Endothelial cell of umbilical vein (primary cell): ENCODE measurements at regions not wholly inside any gene's neighbourhood (a gene's known extent, or its start where the extent isn't known, plus 50 kb on each side); places are given as distances from the start of the nearest gene placed in this dataset.
"Not testable (repeated sequence)": the region's sequence is repeated elsewhere in the genome, so short reads cannot be mapped to it uniquely, and the experiment has no call there.

ENCODE experiments used
- BruUV-seq: library from RNA; stranded (reverse); fragments of 400-500 nt; replicated peaks from 2 replicates; lab custom pipeline; 2021; lab: Mats Ljungman, UMichigan
- CTCF ChIA-PET: fragments of 300-600, 350-600 bp; sonication (Branson Sonifier 250); formaldehyde crosslinking; loops from one replicate; lab custom pipeline; 2021; ENCODE audit warnings: antibody characterized with exemption, inconsistent platforms; lab: Charles Lee
- POLR2A ChIA-PET: fragments of 300-600, 350-600 bp; sonication (Branson Sonifier 250); formaldehyde crosslinking; loops from one replicate; lab custom pipeline; 2021; ENCODE audit warnings: antibody characterized with exemption, inconsistent platforms; lab: Charles Lee
- DNase-seq: peaks from one replicate; pipeline ENCODE4 v3.0.0-alpha.2; 2011; ENCODE audit warnings: low read depth, low spot score
- FAIRE-seq: peaks from 2 replicates; lab custom pipeline; 2011; peaks lifted over from hg19 to GRCh38; lab: Jason Lieb, UNC
- H2AFZ ChIP-seq: 2 replicates; pipeline ENCODE4 v1.6.0; 2012; ENCODE audit warnings: low read depth, low read length, control low read depth, inconsistent platforms
- H3K27ac ChIP-seq: 2 replicates; pipeline ENCODE4 v1.5.1; 2011; ENCODE audit warnings: low read depth, mild to moderate bottlenecking, control low read depth, low read length, moderate library complexity; ENCODE audit not compliant: insufficient read depth
- H3K27me3 ChIP-seq, 2 experiments: 2 replicates each; pipeline versions ENCODE4 v1.6.0 to v1.6.1; 2011; ENCODE audit warnings: low read length in 2 of 2, mixed read lengths in 1 of 2; ENCODE audit not compliant: control insufficient read depth in 2 of 2, insufficient read depth in 2 of 2
- H3K36me3 ChIP-seq, 2 experiments: 2 replicates in 1 of 2; 3 replicates in 1 of 2; pipeline ENCODE4 v1.5.1; 2011; ENCODE audit warnings: low read length in 2 of 2, mild to moderate bottlenecking in 1 of 2, moderate library complexity in 1 of 2; ENCODE audit not compliant: control insufficient read depth in 2 of 2, insufficient read depth in 2 of 2; ENCODE audit errors: extremely low read depth in 1 of 2
- H3K4me1 ChIP-seq: 3 replicates; pipeline ENCODE4 v1.5.1; 2011; ENCODE audit warnings: mild to moderate bottlenecking, low read length; ENCODE audit not compliant: control insufficient read depth, insufficient read depth; ENCODE audit errors: extremely low read depth
- H3K4me2 ChIP-seq: 2 replicates; pipeline ENCODE4 v1.6.1; 2011; ENCODE audit warnings: low read length, control low read depth, mixed read lengths; ENCODE audit not compliant: insufficient read depth
- H3K4me3 ChIP-seq, 3 experiments: fragments of 200-600 bp in 1 of 3; sonication (generic), shearing (Covaris generic) in 1 of 3; replicated peaks in 1 of 3; 2 replicates each; pipeline ENCODE4 v1.5.1; 2011 to 2016; ENCODE audit warnings: control low read depth in 3 of 3, low read length in 3 of 3, mild to moderate bottlenecking in 2 of 3, inconsistent platforms in 1 of 3, low read depth in 1 of 3, moderate library complexity in 1 of 3; ENCODE audit not compliant: insufficient read depth in 1 of 3
- H3K79me2 ChIP-seq: 2 replicates; pipeline ENCODE4 v1.6.0; 2012; ENCODE audit warnings: low read length, inconsistent platforms; ENCODE audit not compliant: control insufficient read depth, insufficient read depth
- H3K9ac ChIP-seq: replicated peaks from 2 replicates; pipeline ENCODE3; 2011; ENCODE audit warnings: low read length, control low read depth; ENCODE audit not compliant: insufficient read depth; ENCODE audit errors: extremely low read depth
- H3K9me1 ChIP-seq: replicated peaks from 3 replicates; pipeline ENCODE4 v1.6.0; 2011; ENCODE audit warnings: mild to moderate bottlenecking, low read length; ENCODE audit not compliant: control insufficient read depth, insufficient read depth; ENCODE audit errors: extremely low read depth
- H3K9me3 ChIP-seq: replicated peaks from 2 replicates; pipeline ENCODE4 v1.5.1; 2012; ENCODE audit warnings: low read length, inconsistent platforms; ENCODE audit not compliant: control insufficient read depth, insufficient read depth
- H4K20me1 ChIP-seq: replicated peaks from 2 replicates; pipeline ENCODE3; 2011; ENCODE audit warnings: mild to moderate bottlenecking, low read length; ENCODE audit not compliant: control insufficient read depth, insufficient read depth; ENCODE audit errors: extremely low read depth
- EZH2 ChIP-seq: IDR thresholded peaks from 2 replicates; pipeline ENCODE4 v1.6.1; 2012; ENCODE audit warnings: borderline replicate concordance, low read depth, mild to moderate bottlenecking, moderate library complexity, low read length, inconsistent platforms; ENCODE audit not compliant: severe bottlenecking
- FOS ChIP-seq: IDR thresholded peaks from 2 replicates; pipeline ENCODE4 v1.6.1; 2011; ENCODE audit warnings: mild to moderate bottlenecking, low read length, moderate library complexity, borderline replicate concordance; ENCODE audit not compliant: insufficient read depth
- GATA2 ChIP-seq: IDR thresholded peaks from 2 replicates; pipeline ENCODE4 v1.7.0; 2011; ENCODE audit warnings: low read depth, mild to moderate bottlenecking, moderate library complexity, mixed read lengths, low read length; ENCODE audit not compliant: insufficient read length, insufficient read depth
- dilution Hi-C: fragments of 300-500 bp; cut with MboI; formaldehyde crosslinking; loops from one replicate; pipeline ENCODE4 v1.15.0; 2019; ENCODE audit warnings: low sequenced_read_pairs; ENCODE audit not compliant: extremely low pct_ligation_motif_present
- intact Hi-C: fragments of 100-400 bp; cut with micrococcal nuclease; formaldehyde crosslinking; loops from one replicate; pipeline ENCODE4 v1.10.0; 2022
- TF ChIP-seq, protein P1 (sequence below), 2 donors: IDR thresholded peaks; 1 replicate in 1 of 2; 2 replicates in 1 of 2; pipeline ENCODE4 v1.5.1; 2011; ENCODE audit warnings: low read length in 2 of 2, mild to moderate bottlenecking in 2 of 2, moderate library complexity in 2 of 2, control low read depth in 1 of 2, inconsistent platforms in 1 of 2, low read depth in 1 of 2; ENCODE audit not compliant: insufficient read depth in 1 of 2; ENCODE audit errors: extremely low read depth in 1 of 2
- TF ChIP-seq, protein P2 (sequence below): IDR thresholded peaks from 2 replicates; pipeline ENCODE4 v1.6.1; 2011; ENCODE audit not compliant: insufficient read depth, insufficient read length

DNA sequence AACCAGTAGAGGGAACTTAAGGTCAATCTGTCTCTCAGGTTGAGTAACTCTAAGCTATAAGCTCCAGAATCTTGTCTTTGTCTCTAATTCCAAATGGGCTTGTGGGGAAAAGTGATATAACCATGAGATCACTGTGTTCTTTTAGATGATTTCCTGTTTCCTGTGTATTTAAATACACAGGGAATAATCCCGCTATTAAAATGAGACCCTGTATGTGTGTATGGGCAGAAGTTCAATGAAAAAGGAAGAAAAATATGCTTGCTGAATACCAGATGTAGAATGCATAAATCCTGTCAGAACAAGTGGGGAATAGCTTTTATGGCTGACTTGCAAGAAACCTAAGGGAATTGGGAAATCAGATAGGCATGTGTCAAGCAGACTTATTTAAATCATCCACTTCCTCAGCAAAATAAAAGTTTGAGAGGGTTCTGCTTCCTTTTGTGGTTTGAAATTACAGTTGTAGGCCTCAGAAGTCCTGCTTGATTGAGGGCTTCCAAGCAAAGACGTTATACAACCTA, 164.7 kb upstream of the PDE7B start:
- Histone ChIP-seq H3K36me3 (no peaks in the 10 kb centered on the region), H3K4me3 (no peak overlapping the region), H3K4me1 (peaks cover 14% of the 10 kb centered on the region), H3K79me2 (no peaks in the 10 kb centered on the region), H3K27ac (peak overlapping the region; percentile 35), H2AFZ (peak overlapping the region; percentile 65), H3K4me2 (peak overlapping the region; percentile 40), H3K9me1 (no peaks in the 10 kb centered on the region), H3K9me3 (no peaks in the 10 kb centered on the region), H3K9ac (peak overlapping the region; percentile 33), H4K20me1 (no peaks in the 10 kb centered on the region), H3K27me3 (no peaks in the 10 kb centered on the region)
- dilution Hi-C loops (no loop called here), intact Hi-C loops (no loop called here)
- peak; percentile 69 for DNase-seq
- CTCF ChIA-PET: interaction anchor here (0.7 to 1.4 kb wide), 7 partner anchors 12 to 304 kb away, joined by 3 to 6 read pairs (median 3); no protein-coding TSS in a partner anchor
- POLR2A ChIA-PET: interaction anchor here (0.5 kb wide), 1 partner anchor 204 kb away, joined by 3 read pairs; no protein-coding TSS in a partner anchor
- no TSS peak for BruUV-seq
- TF ChIP-seq GATA2 (peak; percentile 42), FOS (peak; percentile 32), EZH2 (no peak)
- TF ChIP-seq, protein P1, sequence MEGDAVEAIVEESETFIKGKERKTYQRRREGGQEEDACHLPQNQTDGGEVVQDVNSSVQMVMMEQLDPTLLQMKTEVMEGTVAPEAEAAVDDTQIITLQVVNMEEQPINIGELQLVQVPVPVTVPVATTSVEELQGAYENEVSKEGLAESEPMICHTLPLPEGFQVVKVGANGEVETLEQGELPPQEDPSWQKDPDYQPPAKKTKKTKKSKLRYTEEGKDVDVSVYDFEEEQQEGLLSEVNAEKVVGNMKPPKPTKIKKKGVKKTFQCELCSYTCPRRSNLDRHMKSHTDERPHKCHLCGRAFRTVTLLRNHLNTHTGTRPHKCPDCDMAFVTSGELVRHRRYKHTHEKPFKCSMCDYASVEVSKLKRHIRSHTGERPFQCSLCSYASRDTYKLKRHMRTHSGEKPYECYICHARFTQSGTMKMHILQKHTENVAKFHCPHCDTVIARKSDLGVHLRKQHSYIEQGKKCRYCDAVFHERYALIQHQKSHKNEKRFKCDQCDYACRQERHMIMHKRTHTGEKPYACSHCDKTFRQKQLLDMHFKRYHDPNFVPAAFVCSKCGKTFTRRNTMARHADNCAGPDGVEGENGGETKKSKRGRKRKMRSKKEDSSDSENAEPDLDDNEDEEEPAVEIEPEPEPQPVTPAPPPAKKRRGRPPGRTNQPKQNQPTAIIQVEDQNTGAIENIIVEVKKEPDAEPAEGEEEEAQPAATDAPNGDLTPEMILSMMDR (IDR thresholded peaks at IDR 0.05; ENCODE audit: extremely low read depth in 1 of 2, insufficient read depth in 1 of 2, low read depth in 1 of 2, low read length in 2 of 2): no peak
- TF ChIP-seq, protein P2, sequence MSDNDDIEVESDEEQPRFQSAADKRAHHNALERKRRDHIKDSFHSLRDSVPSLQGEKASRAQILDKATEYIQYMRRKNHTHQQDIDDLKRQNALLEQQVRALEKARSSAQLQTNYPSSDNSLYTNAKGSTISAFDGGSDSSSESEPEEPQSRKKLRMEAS: no peak
- peak; percentile 26 for FAIRE-seq

DNA sequence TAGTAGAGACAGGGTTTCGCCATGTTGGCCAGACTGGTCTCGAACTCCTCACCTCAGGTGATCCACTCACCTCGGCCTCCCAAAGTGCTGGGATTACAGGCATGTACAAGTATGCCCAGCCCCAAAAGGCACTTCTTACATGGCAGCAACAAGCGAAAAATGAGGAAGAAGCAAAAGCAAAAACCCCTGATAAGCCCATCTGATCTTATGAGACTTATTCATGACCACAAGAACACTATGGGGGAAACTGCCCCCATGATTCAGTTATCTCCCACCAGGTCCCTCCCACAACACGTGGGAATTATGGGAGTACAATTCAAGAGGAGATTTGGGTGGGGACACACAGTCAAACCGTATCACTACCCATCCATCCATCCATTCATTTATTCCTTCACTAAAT, 163.0 kb upstream of the PDE7B start:
- DNase-seq, H3K27me3 ChIP-seq, dilution Hi-C loops, H3K9ac ChIP-seq, BruUV-seq, FAIRE-seq, H3K27ac ChIP-seq, intact Hi-C loops, H3K9me1 ChIP-seq, CTCF ChIA-PET, H3K36me3 ChIP-seq, H2AFZ ChIP-seq, POLR2A ChIA-PET, H3K4me2 ChIP-seq, H3K4me3 ChIP-seq, H3K79me2 ChIP-seq, H3K9me3 ChIP-seq, H4K20me1 ChIP-seq: not testable (repeated sequence)
- peaks cover 14% of the 10 kb centered on the region for H3K4me1 ChIP-seq
